Loucy (cell line): ENCODE measurements at regions not wholly inside any gene's neighbourhood (a gene's known extent, or its start where the extent isn't known, plus 50 kb on each side); places are given as distances from the start of the nearest gene placed in this dataset.

Experiments
- CTCF ChIP-seq: fragments of 200-600 bp; sonication (generic); conservative IDR thresholded peaks from 2 replicates; pipeline ENCODE4 v1.5.1; 2014; ENCODE audit warnings: mild to moderate bottlenecking, antibody characterized with exemption, low read length
- EZH2phosphoT487 ChIP-seq: fragments of 200-600 bp; IDR thresholded peaks from 2 replicates; pipeline ENCODE4 v1.6.1; 2018; ENCODE audit warnings: antibody characterized with exemption, mild to moderate bottlenecking, moderate library complexity, borderline replicate concordance

GRCh38 chr7:153030976-153031375, 271.4 kb downstream of the ACTR3B start:
- no peak for TF ChIP-seq CTCF
- TF ChIP-seq EZH2phosphoT487 = no peak
